HUES6 (cell line): ENCODE measurements at regions not wholly inside any gene's neighbourhood (a gene's known extent, or its start where the extent isn't known, plus 50 kb on each side); places are given as distances from the start of the nearest gene placed in this dataset.

Source experiments
- H3K27ac ChIP-seq: 2 replicates; pipeline ENCODE4 v1.7.0; 2013; ENCODE audit warnings: low read depth, mild to moderate bottlenecking, low read length, inconsistent platforms
- H3K27me3 ChIP-seq: 2 replicates; pipeline ENCODE4 v1.6.1; 2013; ENCODE audit warnings: low read length; ENCODE audit not compliant: control insufficient read depth, insufficient read depth
- H3K36me3 ChIP-seq: 2 replicates; pipeline ENCODE4 v1.6.1; 2013; ENCODE audit warnings: low read length; ENCODE audit not compliant: control insufficient read depth, insufficient read depth
- H3K4me1 ChIP-seq: 2 replicates; pipeline ENCODE4 v1.6.1; 2013; ENCODE audit warnings: low read length; ENCODE audit not compliant: control insufficient read depth, insufficient read depth
- H3K4me3 ChIP-seq: 2 replicates; pipeline ENCODE4 v1.5.1; 2013; ENCODE audit warnings: low read depth, low read length
- H3K9ac ChIP-seq: one replicate; pipeline ENCODE4 v1.6.1; 2013; ENCODE audit warnings: mild to moderate bottlenecking, low read length
- H3K9me3 ChIP-seq: 2 replicates; pipeline ENCODE4 v1.6.1; 2013; ENCODE audit warnings: low read depth, low read length; ENCODE audit not compliant: control insufficient read depth, insufficient read depth

DNA sequence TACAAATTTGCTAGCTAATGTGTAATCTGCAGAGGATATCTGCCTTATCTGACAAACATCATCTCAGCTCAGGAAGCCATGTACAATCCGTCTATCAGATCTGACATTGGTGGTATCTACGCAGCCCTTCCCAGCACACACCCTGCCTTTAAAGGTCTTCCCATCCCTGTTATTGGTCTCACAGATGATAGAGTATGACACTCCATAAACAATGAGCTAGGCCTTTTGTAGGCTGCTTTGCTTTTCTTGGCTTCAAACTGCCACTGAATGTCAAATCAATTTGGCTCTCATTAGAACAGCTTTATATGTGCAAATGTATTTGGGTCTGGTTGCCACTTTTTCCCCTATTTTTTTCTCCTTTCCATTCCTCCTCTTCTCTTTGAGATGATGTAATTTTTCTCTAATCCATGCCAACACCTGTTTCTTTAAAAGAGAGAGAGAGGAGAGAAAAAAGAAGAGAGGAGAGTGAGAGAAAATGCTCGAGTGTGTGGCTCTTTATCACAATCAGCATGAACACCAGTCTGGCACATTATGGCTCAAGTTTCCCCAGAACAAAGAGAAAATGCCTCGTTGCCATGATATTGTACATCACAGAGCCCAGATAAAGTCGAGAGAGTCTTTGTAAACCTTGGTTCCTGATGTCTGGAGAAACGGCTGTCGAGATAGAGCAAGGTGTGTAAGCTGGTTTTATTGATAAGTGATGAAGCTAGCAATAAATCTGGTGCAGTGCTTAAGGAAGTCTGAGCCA, 80.8 kb upstream of the DPH6 start:
- Histone ChIP-seq H3K9ac (no peak overlapping the region), H3K4me1 (0 out of 2 replicates have a peak, but pooled peaks cover 3% of the 10 kb centered on the region), H3K4me3 (no peak overlapping the region), H3K27ac (no peak overlapping the region), H3K27me3 (no peaks in the 10 kb centered on the region), H3K9me3 (no peaks in the 10 kb centered on the region), H3K36me3 (no peaks in the 10 kb centered on the region)

DNA sequence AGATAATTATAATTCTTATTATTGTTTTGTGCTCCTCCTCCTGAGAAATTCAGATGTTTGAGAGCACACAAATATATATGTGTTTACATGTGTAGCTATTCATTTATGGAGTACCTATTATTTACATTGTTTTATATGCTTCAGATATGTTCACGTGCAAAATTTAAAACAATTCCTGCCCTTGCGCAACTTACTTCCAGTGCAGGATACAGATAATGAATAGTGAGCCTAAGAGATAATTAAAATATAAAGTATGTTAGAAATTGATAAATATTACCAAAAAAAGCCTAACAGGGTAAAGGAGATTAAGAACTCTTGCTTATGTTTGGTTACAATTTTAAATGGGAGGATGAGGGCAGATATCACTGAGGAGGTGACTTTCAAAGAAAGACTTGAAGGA, 81.7 kb upstream of the DPH6 start:
- Histone ChIP-seq H3K4me1 (0 out of 2 replicates have a peak, but pooled peaks cover 3% of the 10 kb centered on the region), H3K27ac (no peak overlapping the region), H3K4me3 (no peak overlapping the region), H3K9ac (no peak overlapping the region), H3K27me3 (no peaks in the 10 kb centered on the region), H3K9me3 (no peaks in the 10 kb centered on the region), H3K36me3 (no peaks in the 10 kb centered on the region)

DNA sequence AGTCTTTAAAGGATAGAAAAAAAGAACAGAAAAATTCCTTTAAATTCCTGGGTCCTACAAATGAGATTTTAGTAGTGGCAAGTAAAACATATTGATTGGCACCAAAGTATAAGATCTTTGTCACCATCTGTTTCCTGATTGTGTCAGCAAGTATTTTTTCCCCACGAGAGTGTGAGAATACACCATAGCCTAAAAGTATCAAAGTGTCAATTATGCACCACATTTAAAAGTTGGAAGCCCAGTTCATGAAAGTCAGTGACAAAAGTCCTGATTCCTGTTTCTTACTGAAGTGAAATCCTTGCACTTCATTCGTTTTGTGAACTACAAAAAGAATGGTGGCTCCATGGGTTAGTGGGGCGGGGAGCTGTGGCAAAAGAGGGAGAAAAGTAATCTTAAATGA, 83.8 kb upstream of the DPH6 start:
- Histone ChIP-seq H3K9me3 (no peaks in the 10 kb centered on the region), H3K9ac (no peak overlapping the region)

DNA sequence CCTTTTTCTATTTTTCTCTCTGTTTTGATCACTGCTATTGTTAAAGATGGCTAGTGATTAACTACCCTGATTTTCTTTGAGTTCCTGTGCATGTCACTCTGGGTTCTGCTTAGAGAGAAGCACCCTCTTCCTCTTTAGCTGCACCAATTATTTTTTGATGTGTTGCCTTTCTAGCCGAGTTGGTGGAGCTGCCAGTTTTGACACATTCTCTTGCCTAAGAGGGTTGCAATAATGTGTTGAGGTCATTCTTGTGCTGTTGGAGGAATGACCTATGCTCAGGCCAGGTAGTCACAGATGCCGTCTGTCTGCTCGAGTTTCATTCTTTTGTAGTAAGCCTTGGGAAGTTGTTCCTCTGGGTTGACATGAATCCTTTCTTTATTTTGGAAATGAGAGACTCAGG, 84.6 kb upstream of the DPH6 start:
- Histone ChIP-seq H3K9me3 (no peaks in the 10 kb centered on the region), H3K27me3 (no peaks in the 10 kb centered on the region), H3K36me3 (no peaks in the 10 kb centered on the region), H3K4me3 (no peak overlapping the region), H3K4me1 (0 out of 2 replicates have a peak, but pooled peaks cover 3% of the 10 kb centered on the region), H3K27ac (no peak overlapping the region), H3K9ac (no peak overlapping the region)

More for the DNA sequence above, 83.8 kb upstream of the DPH6 start:
- Histone ChIP-seq H3K27me3 (no peaks in the 10 kb centered on the region), H3K27ac (no peak overlapping the region), H3K36me3 (no peaks in the 10 kb centered on the region), H3K4me1 (0 out of 2 replicates have a peak, but pooled peaks cover 3% of the 10 kb centered on the region), H3K4me3 (no peak overlapping the region)

- no peak overlapping the region for H3K9ac ChIP-seq
These were observed 85.0 kb upstream of the DPH6 start for GRCh38 chr15:35630985-35631384.

GRCh38 chr15:35633677-35634076, 87.7 kb upstream of the DPH6 start:
- no peak overlapping the region for H3K4me3 ChIP-seq
- H3K9me3 ChIP-seq, result no peaks in the 10 kb centered on the region
- H3K4me1 ChIP-seq, result no peaks in the 10 kb centered on the region
- H3K27me3 ChIP-seq, result no peaks in the 10 kb centered on the region
- H3K9ac ChIP-seq, result no peak overlapping the region
- H3K27ac ChIP-seq, result no peak overlapping the region
- H3K36me3 ChIP-seq, result no peaks in the 10 kb centered on the region

More at GRCh38 chr15:35630985-35631384, 85.0 kb upstream of the DPH6 start:
- Histone ChIP-seq H3K27ac (no peak overlapping the region), H3K4me1 (0 out of 2 replicates have a peak, but pooled peaks cover 3% of the 10 kb centered on the region), H3K9me3 (no peaks in the 10 kb centered on the region), H3K4me3 (no peak overlapping the region), H3K27me3 (no peaks in the 10 kb centered on the region), H3K36me3 (no peaks in the 10 kb centered on the region)

GRCh38 chr15:35646790-35647189, 100.8 kb upstream of the DPH6 start:
- Histone ChIP-seq H3K9ac (no peak overlapping the region), H3K36me3 (no peaks in the 10 kb centered on the region), H3K4me1 (no peaks in the 10 kb centered on the region), H3K27ac (no peak overlapping the region), H3K9me3 (0 out of 2 replicates have a peak, but pooled peaks cover 2% of the 10 kb centered on the region), H3K4me3 (no peak overlapping the region), H3K27me3 (no peaks in the 10 kb centered on the region)

- no peaks in the 10 kb centered on the region for H3K27me3 ChIP-seq
These were observed 101.3 kb upstream of the DPH6 start for GRCh38 chr15:35647303-35647702.

GRCh38 chr15:35648941-35649340, 103.0 kb upstream of the DPH6 start:
- Histone ChIP-seq H3K9ac (no peak overlapping the region), H3K4me1 (no peaks in the 10 kb centered on the region), H3K36me3 (no peaks in the 10 kb centered on the region), H3K27ac (no peak overlapping the region), H3K27me3 (no peaks in the 10 kb centered on the region), H3K4me3 (no peak overlapping the region), H3K9me3 (no peaks in the 10 kb centered on the region)

More at GRCh38 chr15:35647303-35647702, 101.3 kb upstream of the DPH6 start:
- H3K9ac ChIP-seq, result no peak overlapping the region
- no peak overlapping the region for H3K27ac ChIP-seq
- H3K4me3 ChIP-seq, result no peak overlapping the region
- H3K36me3 ChIP-seq, result no peaks in the 10 kb centered on the region
- no peaks in the 10 kb centered on the region for H3K4me1 ChIP-seq
- 0 out of 2 replicates have a peak, but pooled peaks cover 2% of the 10 kb centered on the region for H3K9me3 ChIP-seq

- Histone ChIP-seq H3K4me1 (no peaks in the 10 kb centered on the region), H3K4me3 (no peak overlapping the region), H3K36me3 (no peaks in the 10 kb centered on the region), H3K27me3 (no peaks in the 10 kb centered on the region), H3K27ac (no peak overlapping the region), H3K9me3 (no peaks in the 10 kb centered on the region; the same call in 1 of the 2 replicates), H3K9ac (no peak overlapping the region)
These were observed 103.6 kb upstream of the DPH6 start for GRCh38 chr15:35649575-35649974.

DNA sequence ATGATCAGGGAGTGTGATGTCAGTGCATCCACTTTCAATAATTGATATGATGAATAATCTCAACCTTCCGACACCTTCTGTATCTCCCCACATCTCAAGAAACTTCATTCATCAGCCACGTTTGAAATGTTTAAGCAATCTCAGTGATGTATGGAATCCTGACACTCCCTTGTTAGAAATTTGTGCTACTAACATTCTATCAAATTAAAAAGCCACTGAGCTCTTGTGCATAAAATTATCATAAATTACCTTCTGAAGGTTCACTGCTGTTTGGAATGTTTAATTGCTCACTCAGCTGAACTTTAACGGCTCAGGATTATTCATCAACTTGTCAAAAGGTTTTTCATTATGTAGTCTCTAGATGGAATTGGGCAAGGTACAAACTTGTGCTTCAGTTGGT, 108.4 kb upstream of the DPH6 start:
- no peaks in the 10 kb centered on the region for H3K36me3 ChIP-seq
- H3K9me3 ChIP-seq, result peaks cover 6% of the 10 kb centered on the region; the same call in 1 of the 2 replicates
- no peak overlapping the region for H3K4me3 ChIP-seq
- H3K9ac ChIP-seq, result no peak overlapping the region
- H3K27me3 ChIP-seq, result no peaks in the 10 kb centered on the region
- H3K27ac ChIP-seq, result no peak overlapping the region
- no peaks in the 10 kb centered on the region for H3K4me1 ChIP-seq
